Stomach (tissue), 8 donors: ENCODE measurements at regions not wholly inside any gene's neighbourhood (a gene's known extent, or its start where the extent isn't known, plus 50 kb on each side); places are given as distances from the start of the nearest gene placed in this dataset.

Experiments used
- DNase-seq, 2 donors: peaks; one replicate each; pipeline versions ENCODE4 v3.0.0 to v3.0.0-alpha.2; 2013 to 2019
- H3K27ac ChIP-seq, 5 donors: fragments of 200-600 bp in 4 of 5; sonication (generic) in 4 of 5; one replicate each; pipeline ENCODE4 v1.5.1; 2013 to 2019; ENCODE audit warnings: mild to moderate bottlenecking in 1 of 5, moderate library complexity in 1 of 5
- H3K27me3 ChIP-seq, 3 donors: fragments of 200-600 bp; sonication (generic); one replicate each; pipeline ENCODE4 v1.5.1; 2017 to 2019; ENCODE audit warnings: mixed run types in 1 of 3
- H3K36me3 ChIP-seq, 4 donors: fragments of 200-600 bp; sonication (generic); 1 replicate in 3 of 4; 2 replicates in 1 of 4; pipeline ENCODE4 v1.5.1; 2016 to 2019
- H3K4me1 ChIP-seq, 4 donors: fragments of 200-600 bp; sonication (generic); one replicate each; pipeline ENCODE4 v1.5.1; 2016 to 2019
- H3K4me3 ChIP-seq, 4 donors: fragments of 200-600 bp; sonication (generic) in 3 of 4; one replicate each; pipeline ENCODE4 v1.5.1; 2016 to 2019; ENCODE audit warnings: mild to moderate bottlenecking in 1 of 4
- H3K9me3 ChIP-seq, 4 donors: fragments of 200-600 bp; sonication (generic); one replicate each; pipeline ENCODE4 v1.5.1; 2016 to 2019
- CTCF ChIP-seq, 7 experiments: fragments of 450-650 bp in 4 of 7; fragments of 200-600 bp in 3 of 7; sonication (generic) in 3 of 7; IDR thresholded peaks; one replicate each; pipeline ENCODE4 v1.5.1; 2016 to 2019; ENCODE audit warnings: antibody characterized with exemption in 7 of 7, control low read depth in 2 of 7, mild to moderate bottlenecking in 1 of 7
- EP300 ChIP-seq: sonication (generic); formaldehyde crosslinking; IDR thresholded peaks from one replicate; pipeline ENCODE4 v1.6.1; 2017; ENCODE audit warnings: antibody characterized with exemption
- POLR2A ChIP-seq, 4 donors: fragments of 450-650 bp; IDR thresholded peaks; one replicate each; pipeline ENCODE4 v1.6.1; 2016; ENCODE audit warnings: antibody characterized with exemption in 4 of 4, control low read depth in 2 of 4, mild to moderate bottlenecking in 1 of 4, moderate library complexity in 1 of 4
- POLR2AphosphoS5 ChIP-seq, 3 donors: sonication (generic); formaldehyde crosslinking; IDR thresholded peaks; one replicate each; pipeline ENCODE4 v1.6.1; 2016; ENCODE audit warnings: antibody characterized with exemption in 3 of 3
- WGBS, 5 donors: extraction: QIAGEN DNeasy Blood & Tissue Kit in 3 of 5; methylation state at CpG; one replicate each; pipeline versions ENCODE4 v1.1.5 to v1.1.7; 2013 to 2018; 5-methylcytosine and 5-hydroxymethylcytosine counted together
- intact Hi-C: fragments of 100-400 bp; cut with DNase I; formaldehyde crosslinking; loops from one replicate; pipeline ENCODE4 v1.15.1; 2023; ENCODE audit warnings: low total_unique reads
- donor health status: healthy with polysubstance abuse.
- donor health status: Bipolar disorder and iron deficiency.
- donor health status: healthy.

- intact Hi-C loops: no loop called here
- 56 to 62% (median 61%) methylated on average over 4 of the region's 4 CpGs for WGBS, 5 donors
- H3K36me3 ChIP-seq: no peaks in the 10 kb centered on the region
These were observed 581.2 kb upstream of the ADGRB3 start for GRCh38 chr6:68053805-68054373.

GRCh38 chr6:68052234-68052633, 582.8 kb upstream of the ADGRB3 start:
- Histone ChIP-seq H3K27me3 (no peaks in the 10 kb centered on the region), H3K27ac (no peak overlapping the region), H3K4me3 (no peak overlapping the region), H3K9me3 (peaks cover 0 to 7% (median 2%) of the 10 kb centered on the region in 4 donors), H3K4me1 (no peaks in the 10 kb centered on the region), H3K36me3 (no peaks in the 10 kb centered on the region)
- intact Hi-C loops: no loop called here
- no peak for TF ChIP-seq EP300
- no peak for TF ChIP-seq POLR2A (IDR thresholded peaks at IDR 0.05)
- no peak for TF ChIP-seq POLR2AphosphoS5 (IDR thresholded peaks at IDR 0.05)
- TF ChIP-seq CTCF (IDR thresholded peaks at IDR 0.05): no peak
- DNase-seq: no peak

More at GRCh38 chr6:68053805-68054373, 581.2 kb upstream of the ADGRB3 start:
- H3K27me3 ChIP-seq: no peaks in the 10 kb centered on the region
- H3K4me3 ChIP-seq: no peak overlapping the region
- DNase-seq: no peak
- TF ChIP-seq POLR2AphosphoS5 (IDR thresholded peaks at IDR 0.05) (no peak), CTCF (IDR thresholded peaks at IDR 0.05) (no peak), POLR2A (IDR thresholded peaks at IDR 0.05) (no peak), EP300 (no peak)
- H3K9me3 ChIP-seq: peaks cover 0 to 11% (median 0%) of the 10 kb centered on the region in 4 donors
- no peak overlapping the region for H3K27ac ChIP-seq
- H3K4me1 ChIP-seq: no peaks in the 10 kb centered on the region

GRCh38 chr6:68049562-68049961, 585.5 kb upstream of the ADGRB3 start:
- Histone ChIP-seq H3K27ac (no peak overlapping the region), H3K4me3 (no peak overlapping the region), H3K36me3 (no peaks in the 10 kb centered on the region), H3K27me3 (no peaks in the 10 kb centered on the region), H3K9me3 (peaks cover 0 to 5% (median 2%) of the 10 kb centered on the region in 4 donors), H3K4me1 (no peaks in the 10 kb centered on the region)
- intact Hi-C loops: no loop called here
- DNase-seq: no peak
- WGBS, 5 donors: 88 to 90% (median 88%) methylated on average over 5 of the region's 5 CpGs
- TF ChIP-seq POLR2A (IDR thresholded peaks at IDR 0.05) (no peak), EP300 (no peak), CTCF (IDR thresholded peaks at IDR 0.05) (no peak), POLR2AphosphoS5 (IDR thresholded peaks at IDR 0.05) (no peak)

- Histone ChIP-seq H3K4me1 (no peaks in the 10 kb centered on the region), H3K27ac (no peak overlapping the region), H3K36me3 (no peaks in the 10 kb centered on the region), H3K4me3 (no peak overlapping the region), H3K27me3 (no peaks in the 10 kb centered on the region), H3K9me3 (peaks cover 0 to 5% (median 2%) of the 10 kb centered on the region in 4 donors)
- intact Hi-C loops: no loop called here
- DNase-seq: no peak
- TF ChIP-seq POLR2AphosphoS5 (IDR thresholded peaks at IDR 0.05): no peak
- TF ChIP-seq CTCF (IDR thresholded peaks at IDR 0.05): no peak
- TF ChIP-seq EP300: no peak
- TF ChIP-seq POLR2A (IDR thresholded peaks at IDR 0.05): no peak
- 70 to 84% (median 83%) methylated on average over 1 of the region's 1 CpG for WGBS, 5 donors
These were observed 588.3 kb upstream of the ADGRB3 start for GRCh38 chr6:68046756-68047155.
